GM12878 (cell line): ENCODE measurements at regions not wholly inside any gene's neighbourhood (a gene's known extent, or its start where the extent isn't known, plus 50 kb on each side); places are given as distances from the start of the nearest gene placed in this dataset.

Experiments used
- ATAC-seq: fragments of 200-7000 bp; cut with Tn5 transposase; 3 replicates; pipeline ENCODE4 v1.9.1; 2020; ENCODE audit warnings: mild to moderate bottlenecking, moderate library complexity
- BruUV-seq: library from RNA; stranded (reverse); fragments of 400-500 nt; replicated peaks from 2 replicates; lab custom pipeline; 2021; lab: Mats Ljungman, UMichigan
- CTCF ChIA-PET: fragments of 300-600 bp; sonication (Branson Sonifier 250); formaldehyde crosslinking; extraction: SDS; loops from one replicate; lab custom pipeline; 2021; ENCODE audit warnings: inconsistent platforms; lab: Yijun Ruan, JAX
- POLR2A ChIA-PET: fragments of 350-600 bp; formaldehyde crosslinking; extraction: SDS; loops from one replicate; lab custom pipeline; 2021; ENCODE audit warnings: inconsistent platforms; lab: Charles Lee
- RAD21 ChIA-PET: fragments of 300-600 bp; sonication (Branson Sonifier 250); formaldehyde crosslinking; loops from one replicate; lab custom pipeline; 2023; ENCODE audit warnings: antibody characterized with exemption; ENCODE audit not compliant: unreplicated experiment; lab: Charles Lee
- SMC1A ChIA-PET: fragments of 300-600 bp; sonication (Branson Sonifier 250); formaldehyde crosslinking; loops from one replicate; lab custom pipeline; 2023; ENCODE audit not compliant: unreplicated experiment, uncharacterized antibody; lab: Charles Lee
- DNase-seq: peaks from one replicate; pipeline ENCODE4 v3.0.0-alpha.2; 2011; ENCODE audit warnings: low read depth, low spot score
- FAIRE-seq: peaks from 3 replicates; lab custom pipeline; 2011; peaks lifted over from hg19 to GRCh38; lab: Jason Lieb, UNC
- H2AFZ ChIP-seq: 2 replicates; pipeline ENCODE4 v1.6.0; 2011; ENCODE audit warnings: low read depth, low read length, control low read depth; ENCODE audit not compliant: control insufficient read depth
- H3K27ac ChIP-seq: 2 replicates; pipeline ENCODE4 v1.5.1; 2011; ENCODE audit warnings: control low read depth; ENCODE audit not compliant: control insufficient read depth, insufficient read depth
- H3K27me3 ChIP-seq, 2 experiments: replicated peaks in 1 of 2; 2 replicates each; pipeline versions ENCODE4 v1.6.0 to v1.6.1; 2011; ENCODE audit warnings: low read length in 1 of 2; ENCODE audit not compliant: control insufficient read depth in 2 of 2, insufficient read depth in 2 of 2
- H3K36me3 ChIP-seq, 2 experiments: 2 replicates each; pipeline ENCODE4 v1.5.1; 2011; ENCODE audit warnings: low read length in 1 of 2; ENCODE audit not compliant: control insufficient read depth in 2 of 2, insufficient read depth in 2 of 2
- H3K4me1 ChIP-seq: 2 replicates; pipeline ENCODE4 v1.6.1; 2011; ENCODE audit warnings: mild to moderate bottlenecking, low read length, moderate library complexity, mixed read lengths; ENCODE audit not compliant: control insufficient read depth, insufficient read depth
- H3K4me2 ChIP-seq: 2 replicates; pipeline ENCODE4 v1.6.0; 2011; ENCODE audit warnings: control low read depth; ENCODE audit not compliant: control insufficient read depth, insufficient read depth
- H3K4me3 ChIP-seq: fragments of 200-600 bp; sonication (generic); 2 replicates; pipeline ENCODE4 v1.5.1; 2016
- H3K79me2 ChIP-seq: 2 replicates; pipeline ENCODE4 v1.6.0; 2011; ENCODE audit warnings: low read length; ENCODE audit not compliant: control insufficient read depth, insufficient read depth
- H3K9ac ChIP-seq: 2 replicates; pipeline ENCODE4 v1.8.0; 2011; ENCODE audit warnings: low read length, control low read depth, mixed read lengths; ENCODE audit not compliant: control insufficient read depth, insufficient read depth
- H3K9me3 ChIP-seq: replicated peaks from 3 replicates; pipeline ENCODE4 v1.5.1; 2011; ENCODE audit warnings: mild to moderate bottlenecking, low read length; ENCODE audit not compliant: control insufficient read depth, insufficient read depth
- H4K20me1 ChIP-seq: 2 replicates; pipeline ENCODE4 v1.6.0; 2011; ENCODE audit not compliant: control insufficient read depth, insufficient read depth
- CEBPZ ChIP-seq: fragments of 150-350 bp; IDR thresholded peaks from 2 replicates; pipeline ENCODE4 v1.6.1; 2016; ENCODE audit warnings: low read depth, low read length
- CREM ChIP-seq: IDR thresholded peaks from 2 replicates; pipeline ENCODE4 v1.6.1; 2014; ENCODE audit warnings: antibody characterized with exemption, low read depth
- KDM1A ChIP-seq: fragments of 200-600 bp; sonication (generic); IDR thresholded peaks from 2 replicates; pipeline ENCODE4 v1.6.1; 2016; ENCODE audit warnings: borderline replicate concordance
- MLLT1 ChIP-seq: fragments of 450-650 bp; IDR thresholded peaks from 2 replicates; pipeline ENCODE4 v1.6.1; 2016; ENCODE audit warnings: mild to moderate bottlenecking
- MTA2 ChIP-seq: fragments of 450-650 bp; IDR thresholded peaks from 2 replicates; pipeline ENCODE4 v1.6.1; 2016; ENCODE audit warnings: low read depth, mild to moderate bottlenecking, moderate library complexity
- MYC ChIP-seq: IDR thresholded peaks from 2 replicates; pipeline ENCODE4 v1.6.1; 2011; ENCODE audit warnings: mild to moderate bottlenecking, low read length, moderate library complexity, inconsistent platforms; ENCODE audit not compliant: insufficient read depth, insufficient replicate concordance, insufficient read length, severe bottlenecking
- NFIC ChIP-seq: IDR thresholded peaks from 2 replicates; pipeline ENCODE4 v1.6.1; 2012; ENCODE audit warnings: low read depth, mild to moderate bottlenecking, inconsistent platforms, low read length, moderate library complexity
- POU2F2 ChIP-seq: IDR thresholded peaks from 3 replicates; pipeline ENCODE4 v1.6.1; 2011; ENCODE audit warnings: low read depth, mild to moderate bottlenecking, low read length, borderline replicate concordance
- REST ChIP-seq: IDR thresholded peaks from 2 replicates; pipeline ENCODE4 v1.6.1; 2012; ENCODE audit warnings: mild to moderate bottlenecking, low read depth, low read length
- WGBS: methylation state at CpG from one replicate; pipeline ENCODE4 v1.1.6; 2016; ENCODE audit warnings: low lambda C conversion rate; ENCODE audit not compliant: insufficient replicate concordance, insufficient coverage; ENCODE audit errors: missing lambda C conversion rate; 5-methylcytosine and 5-hydroxymethylcytosine counted together
- in situ Hi-C: fragments of 300-500 bp; cut with MboI; formaldehyde crosslinking; loops from 9 replicates; pipeline ENCODE4 v1.14.3; 2018; ENCODE audit warnings: mixed read lengths
- intact Hi-C: fragments of 100-400 bp; cut with micrococcal nuclease; formaldehyde crosslinking; loops from one replicate; pipeline ENCODE4 v1.14.2; 2022; ENCODE audit not compliant: unreplicated experiment

DNA sequence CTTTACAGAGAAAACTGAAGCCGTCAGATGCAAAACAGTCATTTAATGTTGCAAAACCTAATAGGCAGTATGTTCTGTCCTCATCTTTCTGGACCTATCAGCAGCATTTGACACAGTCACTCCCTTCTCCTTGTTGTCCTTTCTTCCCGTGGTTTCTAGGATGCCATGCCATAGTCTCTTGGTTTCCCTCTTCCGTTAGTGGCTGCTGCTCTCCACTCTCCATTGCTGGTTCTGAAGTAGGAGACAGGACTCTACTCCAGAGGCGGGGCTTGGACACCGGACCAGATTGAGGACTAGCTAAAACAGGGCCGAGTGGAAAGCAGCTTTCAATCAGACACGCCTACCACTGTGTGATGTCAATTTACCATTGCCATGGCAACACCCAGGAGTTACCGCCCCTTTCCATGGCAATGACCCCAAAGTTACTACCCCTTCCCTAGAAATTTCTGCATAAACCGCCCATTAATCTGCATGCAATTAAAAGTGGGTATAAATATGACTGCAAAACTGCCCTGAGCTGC, 88.8 kb upstream of the CCDC160 start:
- no peaks in the 10 kb centered on the region for H4K20me1 ChIP-seq
- H3K4me1 ChIP-seq: no peaks in the 10 kb centered on the region
- FAIRE-seq: no peak
- intact Hi-C loops (no loop called here), in situ Hi-C loops (no loop called here)
- H3K36me3 ChIP-seq: no peaks in the 10 kb centered on the region
- ChIA-PET SMC1A (no interaction called here), CTCF (interaction anchor here (0.6 kb wide), 1 partner anchor 296 kb away, joined by 3 read pairs; no protein-coding TSS in a partner anchor), POLR2A (no interaction called here), RAD21 (no interaction called here)
- no TSS peak for BruUV-seq
- H2AFZ ChIP-seq: peak overlapping the region; percentile 44; the same call in 1 of the 2 replicates
- H3K27me3 ChIP-seq: no peaks in the 10 kb centered on the region
- no peak for TF ChIP-seq NFIC
- TF ChIP-seq REST: no peak
- no peak for TF ChIP-seq CEBPZ
- no peak for TF ChIP-seq CREM
- no peak for TF ChIP-seq POU2F2
- TF ChIP-seq MTA2: no peak
- TF ChIP-seq MLLT1: no peak
- no peak for TF ChIP-seq KDM1A
- no peak for TF ChIP-seq MYC
- no peaks in the 10 kb centered on the region for H3K79me2 ChIP-seq
- no peak overlapping the region for H3K27ac ChIP-seq
- no peak for ATAC-seq
- 26% methylated on average over 9 of the region's 9 CpGs for WGBS
- H3K4me3 ChIP-seq: no peak overlapping the region
- H3K9ac ChIP-seq: no peak overlapping the region
- H3K4me2 ChIP-seq: peak overlapping the region; percentile 42; the same call in 1 of the 2 replicates
- H3K9me3 ChIP-seq: no peaks in the 10 kb centered on the region
- DNase-seq: no peak
